Breast epithelium (tissue), 4 donors: ENCODE measurements at regions not wholly inside any gene's neighbourhood (a gene's known extent, or its start where the extent isn't known, plus 50 kb on each side); places are given as distances from the start of the nearest gene placed in this dataset.

ENCODE experiments used
- DNase-seq, 2 donors: peaks; one replicate each; pipeline ENCODE4 v3.0.0-alpha.2; 2019; ENCODE audit warnings: low spot score in 2 of 2
- H3K27ac ChIP-seq, 2 donors: fragments of 200-600 bp; sonication (generic) in 1 of 2; one replicate each; pipeline ENCODE4 v1.5.1; 2016 to 2019; ENCODE audit warnings: mild to moderate bottlenecking in 1 of 2
- H3K27me3 ChIP-seq, 2 donors: fragments of 200-600 bp; sonication (generic) in 1 of 2; one replicate each; pipeline versions ENCODE4 v1.5.1 to v1.6.0; 2017 to 2019; ENCODE audit warnings: control low read depth in 1 of 2, mild to moderate bottlenecking in 1 of 2
- H3K36me3 ChIP-seq: fragments of 200-600 bp; one replicate; pipeline ENCODE4 v1.5.1; 2019
- H3K4me1 ChIP-seq, 2 donors: fragments of 200-600 bp; sonication (generic); one replicate each; pipeline ENCODE4 v1.5.1; 2016 to 2019; ENCODE audit warnings: control low read depth in 1 of 2
- H3K4me3 ChIP-seq, 3 donors: fragments of 200-600 bp; sonication (generic); 1 replicate in 2 of 3; 2 replicates in 1 of 3; pipeline ENCODE4 v1.5.1; 2016 to 2019; ENCODE audit warnings: mild to moderate bottlenecking in 3 of 3, moderate library complexity in 2 of 3
- H3K9me3 ChIP-seq, 2 donors: fragments of 200-600 bp; sonication (generic) in 1 of 2; one replicate each; pipeline ENCODE4 v1.5.1; 2016 to 2019; ENCODE audit warnings: control low read depth in 1 of 2
- CTCF ChIP-seq, 3 donors: fragments of 450-650 bp; IDR thresholded peaks; one replicate each; pipeline ENCODE4 v1.5.1; 2016 to 2017; ENCODE audit warnings: antibody characterized with exemption in 3 of 3, mild to moderate bottlenecking in 3 of 3, moderate library complexity in 3 of 3
- POLR2A ChIP-seq: fragments of 450-650 bp; IDR thresholded peaks from one replicate; pipeline ENCODE4 v1.6.1; 2016; ENCODE audit warnings: antibody characterized with exemption, mild to moderate bottlenecking, moderate library complexity
- POLR2AphosphoS5 ChIP-seq, 3 donors: sonication (generic); formaldehyde crosslinking; IDR thresholded peaks; one replicate each; pipeline ENCODE4 v1.6.1; 2017; ENCODE audit warnings: antibody characterized with exemption in 3 of 3
- intact Hi-C: fragments of 100-400 bp; cut with DNase I; formaldehyde crosslinking; loops from one replicate; pipeline ENCODE4 v1.15.1; 2023; ENCODE audit warnings: low total_unique reads

- no peaks in the 10 kb centered on the region for H3K27me3 ChIP-seq
- no peak overlapping the region for H3K27ac ChIP-seq
- intact Hi-C loops, result no loop called here
- TF ChIP-seq CTCF (IDR thresholded peaks at IDR 0.05) (no peak), POLR2A (no peak), POLR2AphosphoS5 (IDR thresholded peaks at IDR 0.05) (no peak)
- peaks cover 0 to 10% of the 10 kb centered on the region in 2 donors for H3K9me3 ChIP-seq
- H3K4me1 ChIP-seq, result no peaks in the 10 kb centered on the region
- no peak for DNase-seq
- H3K4me3 ChIP-seq, result no peak overlapping the region
- H3K36me3 ChIP-seq, result no peaks in the 10 kb centered on the region
Measured at GRCh38 chr9:117916291-117916690, 212.1 kb downstream of the TLR4 start.

- H3K4me3 ChIP-seq, result no peak overlapping the region
- intact Hi-C loops, result no loop called here
Measured at GRCh38 chr9:117917873-117918272, 213.7 kb downstream of the TLR4 start.

GRCh38 chr9:117919538-117919937 is 215.3 kb downstream of the TLR4 start:
- no peaks in the 10 kb centered on the region for H3K27me3 ChIP-seq
- no peak overlapping the region for H3K4me3 ChIP-seq
- TF ChIP-seq CTCF (IDR thresholded peaks at IDR 0.05), result no peak
- no peak for TF ChIP-seq POLR2A
- TF ChIP-seq POLR2AphosphoS5 (IDR thresholded peaks at IDR 0.05), result no peak
- H3K36me3 ChIP-seq, result no peaks in the 10 kb centered on the region
- H3K4me1 ChIP-seq, result no peaks in the 10 kb centered on the region
- H3K27ac ChIP-seq, result no peak overlapping the region
- DNase-seq, result no peak
- H3K9me3 ChIP-seq, result no peaks in the 10 kb centered on the region
- intact Hi-C loops, result no loop called here

More at GRCh38 chr9:117917873-117918272, 213.7 kb downstream of the TLR4 start:
- no peaks in the 10 kb centered on the region for H3K27me3 ChIP-seq
- no peaks in the 10 kb centered on the region for H3K9me3 ChIP-seq
- no peaks in the 10 kb centered on the region for H3K36me3 ChIP-seq
- TF ChIP-seq CTCF (IDR thresholded peaks at IDR 0.05) (no peak), POLR2AphosphoS5 (IDR thresholded peaks at IDR 0.05) (no peak), POLR2A (no peak)
- no peak overlapping the region for H3K27ac ChIP-seq
- no peaks in the 10 kb centered on the region for H3K4me1 ChIP-seq
- DNase-seq, result no peak

GRCh38 chr9:117926031-117926658 is 221.9 kb downstream of the TLR4 start:
- no peak for TF ChIP-seq POLR2AphosphoS5 (IDR thresholded peaks at IDR 0.05)
- TF ChIP-seq CTCF (IDR thresholded peaks at IDR 0.05), result no peak
- TF ChIP-seq POLR2A, result no peak
- no peak for DNase-seq
- intact Hi-C loops, result loop anchor here (10.0 kb wide), 1 partner anchor 1369 kb away; no protein-coding TSS in a partner anchor

GRCh38 chr9:117927354-117927753 is 223.2 kb downstream of the TLR4 start:
- intact Hi-C loops, result loop anchor here (10.0 kb wide), 1 partner anchor 1367 kb away; no protein-coding TSS in a partner anchor
- Histone ChIP-seq H3K4me3 (no peak overlapping the region), H3K27ac (no peak overlapping the region), H3K27me3 (no peaks in the 10 kb centered on the region), H3K4me1 (no peaks in the 10 kb centered on the region), H3K36me3 (no peaks in the 10 kb centered on the region), H3K9me3 (no peaks in the 10 kb centered on the region)
- no peak for TF ChIP-seq POLR2A
- TF ChIP-seq CTCF (IDR thresholded peaks at IDR 0.05), result no peak
- no peak for TF ChIP-seq POLR2AphosphoS5 (IDR thresholded peaks at IDR 0.05)
- DNase-seq, result no peak

More at GRCh38 chr9:117926031-117926658, 221.9 kb downstream of the TLR4 start:
- H3K27me3 ChIP-seq, result no peaks in the 10 kb centered on the region
- H3K4me1 ChIP-seq, result no peaks in the 10 kb centered on the region
- no peak overlapping the region for H3K27ac ChIP-seq
- no peaks in the 10 kb centered on the region for H3K9me3 ChIP-seq
- no peaks in the 10 kb centered on the region for H3K36me3 ChIP-seq
- H3K4me3 ChIP-seq, result no peak overlapping the region
